ENCODE measurements at regions not wholly inside any gene's neighbourhood (a gene's known extent, or its start where the extent isn't known, plus 50 kb on each side); places are given as distances from the start of the nearest gene placed in this dataset.

DNA sequence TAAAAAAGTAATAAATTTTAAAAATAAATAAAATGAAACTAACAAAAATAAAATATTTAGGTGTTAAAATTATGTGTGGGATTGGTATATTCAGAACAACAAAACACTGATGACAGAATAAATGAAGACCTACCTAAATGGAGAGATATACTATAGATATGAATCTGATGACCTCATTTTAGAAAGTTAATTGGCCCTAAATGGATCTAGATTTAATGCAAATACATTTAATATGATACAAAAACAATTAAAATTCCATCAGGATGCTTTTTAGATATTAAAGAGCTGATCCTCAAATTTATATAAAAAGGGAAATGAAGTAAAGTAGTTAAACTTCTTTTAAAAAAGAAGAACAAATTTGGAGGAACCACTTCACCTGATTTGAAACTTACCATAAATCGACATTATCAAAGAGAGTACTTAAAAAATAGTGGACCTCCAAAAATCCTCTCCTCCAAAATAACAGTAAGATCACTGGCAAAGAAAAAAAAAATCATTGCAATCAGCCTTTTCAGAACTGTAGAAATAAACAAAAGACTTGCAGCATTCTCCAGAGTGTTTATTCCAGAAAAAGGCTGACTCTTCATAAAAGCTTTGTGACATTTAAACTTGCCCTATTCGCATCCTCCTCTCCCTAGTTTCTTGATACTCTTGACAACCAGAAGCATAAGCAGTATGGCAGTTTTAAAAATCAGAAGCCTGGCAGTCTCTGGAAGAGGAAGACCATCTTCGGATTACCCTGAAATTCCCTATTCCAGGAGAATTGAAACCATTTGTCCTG, 125.9 kb upstream of the AKR1E2 start:
- H3K27ac ChIP-seq = no peak overlapping the region
- POLR2A ChIA-PET (ENCODE audit: low non-redundant PET) = no interaction called here
- TF ChIP-seq, protein P1, sequence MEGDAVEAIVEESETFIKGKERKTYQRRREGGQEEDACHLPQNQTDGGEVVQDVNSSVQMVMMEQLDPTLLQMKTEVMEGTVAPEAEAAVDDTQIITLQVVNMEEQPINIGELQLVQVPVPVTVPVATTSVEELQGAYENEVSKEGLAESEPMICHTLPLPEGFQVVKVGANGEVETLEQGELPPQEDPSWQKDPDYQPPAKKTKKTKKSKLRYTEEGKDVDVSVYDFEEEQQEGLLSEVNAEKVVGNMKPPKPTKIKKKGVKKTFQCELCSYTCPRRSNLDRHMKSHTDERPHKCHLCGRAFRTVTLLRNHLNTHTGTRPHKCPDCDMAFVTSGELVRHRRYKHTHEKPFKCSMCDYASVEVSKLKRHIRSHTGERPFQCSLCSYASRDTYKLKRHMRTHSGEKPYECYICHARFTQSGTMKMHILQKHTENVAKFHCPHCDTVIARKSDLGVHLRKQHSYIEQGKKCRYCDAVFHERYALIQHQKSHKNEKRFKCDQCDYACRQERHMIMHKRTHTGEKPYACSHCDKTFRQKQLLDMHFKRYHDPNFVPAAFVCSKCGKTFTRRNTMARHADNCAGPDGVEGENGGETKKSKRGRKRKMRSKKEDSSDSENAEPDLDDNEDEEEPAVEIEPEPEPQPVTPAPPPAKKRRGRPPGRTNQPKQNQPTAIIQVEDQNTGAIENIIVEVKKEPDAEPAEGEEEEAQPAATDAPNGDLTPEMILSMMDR (conservative IDR thresholded peaks at IDR 0.05; ENCODE audit: low read depth) = no peak
- no peak for DNase-seq (ENCODE audit: low spot score)
- CTCF ChIA-PET = interaction anchor here (0.6 to 1.0 kb wide), 2 partner anchors 120 to 220 kb away, joined by 3 to 4 read pairs; no protein-coding TSS in a partner anchor

DNA sequence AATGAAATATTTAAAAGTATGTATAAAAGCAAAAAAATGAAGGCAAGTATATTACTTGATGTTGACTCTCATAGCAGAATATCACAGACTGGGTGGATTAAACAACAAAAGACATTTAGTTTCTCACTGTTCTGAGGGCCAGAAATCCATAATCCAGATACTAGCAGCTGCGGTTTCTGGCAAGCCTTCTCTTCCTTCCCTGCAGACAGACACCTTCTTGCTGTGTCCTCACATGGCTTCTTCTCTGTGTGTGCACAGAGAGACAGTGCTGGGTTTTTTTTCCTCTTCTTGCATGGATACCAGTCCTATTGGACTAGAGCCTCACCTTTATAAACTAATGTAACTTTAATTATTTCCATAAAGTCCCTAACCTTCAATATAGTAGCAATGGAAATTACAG, 127.9 kb upstream of the AKR1E2 start:
- TF ChIP-seq, protein P1 (conservative IDR thresholded peaks at IDR 0.05; ENCODE audit: low read depth) = no peak
- CTCF ChIA-PET = no interaction called here
- POLR2A ChIA-PET (ENCODE audit: low non-redundant PET) = no interaction called here
- DNase-seq (ENCODE audit: low spot score) = no peak
- no peak overlapping the region for H3K27ac ChIP-seq

DNA sequence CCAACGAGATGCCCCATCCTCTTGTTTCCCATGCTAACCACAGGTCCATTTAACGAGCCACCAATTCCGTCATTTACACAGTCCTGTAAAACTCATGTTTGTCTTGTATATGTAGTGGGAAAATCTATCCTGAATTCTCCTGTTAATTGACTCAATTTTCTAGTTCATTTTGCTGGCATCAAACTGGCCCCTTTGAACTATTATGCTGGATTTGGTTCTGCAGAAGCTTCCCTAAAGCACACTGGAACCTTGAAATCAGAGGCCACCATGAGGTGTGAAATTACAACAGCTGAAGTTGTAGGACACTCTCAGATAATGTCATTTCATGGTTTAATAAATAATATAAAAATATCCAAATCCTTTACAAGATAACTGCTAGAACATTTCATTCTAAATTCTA, 129.8 kb upstream of the AKR1E2 start:
- no peak overlapping the region for H3K27ac ChIP-seq
- ChIA-PET POLR2A (ENCODE audit: low non-redundant PET) (no interaction called here), CTCF (interaction anchor here (0.7 kb wide), 1 partner anchor 278 kb away, joined by 3 read pairs; no protein-coding TSS in a partner anchor)
- TF ChIP-seq, protein P1 (conservative IDR thresholded peaks at IDR 0.05; ENCODE audit: low read depth) = no peak
- no peak for DNase-seq (ENCODE audit: low spot score)

DNA sequence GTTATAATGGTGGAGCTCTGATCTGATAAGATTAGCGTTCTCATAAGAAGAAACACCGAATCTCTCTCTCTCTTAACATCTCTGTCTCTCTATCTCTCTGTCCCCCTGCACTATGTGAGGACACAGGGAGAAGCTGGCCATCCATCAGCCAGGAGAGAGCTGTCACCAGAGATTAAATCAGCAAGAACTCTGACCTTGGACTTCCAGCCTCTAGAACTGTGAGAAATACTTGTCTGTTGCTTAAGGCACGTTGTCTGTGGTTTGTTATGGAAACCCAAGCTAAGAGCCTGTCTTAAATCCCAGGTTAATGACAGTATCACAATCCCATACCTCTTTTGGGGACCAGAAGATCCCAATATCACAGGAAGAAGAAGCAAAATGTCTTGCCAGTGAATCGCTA, 132.0 kb upstream of the AKR1E2 start:
- ChIA-PET POLR2A (ENCODE audit: low non-redundant PET) (no interaction called here), CTCF (no interaction called here)
- no peak overlapping the region for H3K27ac ChIP-seq
- DNase-seq (ENCODE audit: low spot score) = no peak
- TF ChIP-seq, protein P1 (conservative IDR thresholded peaks at IDR 0.05; ENCODE audit: low read depth) = no peak

DNA sequence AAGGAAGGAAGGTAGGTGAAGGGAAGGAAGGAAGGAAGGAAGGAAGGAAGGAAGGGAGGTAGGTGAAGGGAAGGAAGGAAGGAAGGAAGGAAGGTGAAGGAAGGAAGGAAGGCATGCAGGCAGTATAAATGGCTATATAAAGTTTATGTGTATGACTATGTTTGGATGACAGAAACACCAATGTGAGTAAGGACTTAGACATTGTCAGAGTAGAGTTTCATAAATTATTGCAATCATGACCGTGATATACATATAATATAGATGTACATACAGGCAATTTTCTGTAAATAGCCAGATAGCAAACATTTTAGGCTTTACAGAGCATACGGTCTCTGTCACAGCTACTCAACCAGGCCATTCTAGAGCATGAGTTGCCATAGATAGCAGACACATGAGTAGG, 133.8 kb upstream of the AKR1E2 start:
- POLR2A ChIA-PET (ENCODE audit: low non-redundant PET) = no interaction called here
- H3K27ac ChIP-seq = no peak overlapping the region
- CTCF ChIA-PET = no interaction called here
- TF ChIP-seq, protein P1 (conservative IDR thresholded peaks at IDR 0.05; ENCODE audit: low read depth) = no peak
- DNase-seq (ENCODE audit: low spot score) = no peak

DNA sequence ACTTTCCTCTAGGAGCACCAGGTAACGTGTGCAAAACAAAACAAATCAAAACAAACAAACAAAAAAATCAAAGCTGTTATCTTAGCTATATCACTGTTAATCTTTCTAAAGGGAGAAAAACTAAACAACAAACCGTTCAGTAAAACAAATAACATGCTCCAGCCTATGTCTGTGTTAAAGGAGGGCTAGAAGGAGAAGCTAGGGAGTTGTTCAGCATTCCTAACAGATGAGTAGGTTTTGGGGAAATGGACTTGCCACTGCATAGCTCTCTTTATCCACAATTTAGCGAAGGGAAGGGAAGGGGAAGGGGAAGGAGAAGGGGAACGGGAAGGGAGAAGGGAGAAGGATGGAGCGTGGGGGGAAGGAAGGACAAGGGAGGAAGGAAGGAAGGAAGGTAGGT, 134.2 kb upstream of the AKR1E2 start:
- peak; percentile 50 for DNase-seq (ENCODE audit: low spot score)

More for the DNA sequence above, 134.2 kb upstream of the AKR1E2 start:
- ChIA-PET POLR2A (ENCODE audit: low non-redundant PET) (no interaction called here), CTCF (no interaction called here)
- no peak overlapping the region for H3K27ac ChIP-seq
- TF ChIP-seq, protein P1 (conservative IDR thresholded peaks at IDR 0.05; ENCODE audit: low read depth) = no peak

Measured in RWPE1 (cell line).